ENCODE measurements at regions not wholly inside any gene's neighbourhood (a gene's known extent, or its start where the extent isn't known, plus 50 kb on each side); places are given as distances from the start of the nearest gene placed in this dataset.
A peak's percentile ranks its signal among the peaks of the same experiment; 100 is the strongest.

- Histone ChIP-seq H3K27ac (ENCODE audit: low read depth in 2 of 2, low read length in 2 of 2) (no peak overlapping the region), H3K36me3 (ENCODE audit: control insufficient read depth in 2 of 3, insufficient read depth in 3 of 3, low read length in 3 of 3) (no peaks in the 10 kb centered on the region), H3K4me3 (ENCODE audit: low read length in 3 of 3) (no peak overlapping the region), H3K27me3 (ENCODE audit: control insufficient read depth, insufficient read depth, low read length) (no peaks in the 10 kb centered on the region), H3K9ac (ENCODE audit: low read length in 3 of 3) (no peak overlapping the region), H3K9me3 (ENCODE audit: control insufficient read depth in 2 of 3, insufficient read depth in 1 of 3, low read length in 3 of 3) (no peaks in the 10 kb centered on the region), H3K4me1 (ENCODE audit: control insufficient read depth in 2 of 3, insufficient read depth in 2 of 3, low read depth in 1 of 3, low read length in 3 of 3) (no peaks in the 10 kb centered on the region)
- intact Hi-C loops (cut with DNase I), result no loop called here
- TF ChIP-seq CTCF (IDR thresholded peaks at IDR 0.05; ENCODE audit: borderline replicate concordance, extremely low read depth, insufficient read depth), result no peak
- DNase-seq, result peak in 4 of 5 donors; percentile 22 to 65 (median 44)
- FAIRE-seq, result no peak
Observed at GRCh38 chr2:163207693-163208370, 369.3 kb upstream of the KCNH7 start.

DNA sequence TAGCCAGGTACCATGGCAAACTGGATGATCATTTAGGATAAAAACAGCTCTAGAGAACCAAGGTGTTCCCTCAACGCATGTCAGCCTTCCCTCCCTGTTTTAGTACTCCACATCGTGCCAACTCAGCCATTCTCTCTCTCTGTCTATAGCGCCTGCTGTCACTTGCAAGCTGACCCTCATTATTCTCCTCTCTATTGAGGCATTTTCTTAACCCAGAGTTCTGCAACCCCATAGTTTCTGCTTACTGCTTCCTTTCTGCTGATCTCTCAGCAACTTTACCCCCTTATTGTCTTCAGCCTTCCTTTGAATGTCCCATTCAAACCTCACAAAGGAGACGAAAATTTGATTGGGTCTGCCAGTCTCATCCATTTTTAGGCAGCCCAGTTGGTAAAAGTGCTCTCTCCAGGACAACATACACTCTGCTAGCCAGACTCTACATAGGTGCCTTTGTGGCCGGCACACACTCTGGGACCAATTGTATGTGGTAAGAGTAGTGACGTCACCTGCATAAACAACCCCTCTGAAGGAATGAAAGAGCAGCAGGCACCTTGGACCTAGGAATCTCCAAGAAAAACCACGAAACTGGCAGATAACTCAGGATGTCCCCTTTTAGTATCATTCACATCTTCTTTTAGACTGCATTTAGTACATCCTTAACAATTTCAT, 367.2 kb upstream of the KCNH7 start:
- TF ChIP-seq CTCF (IDR thresholded peaks at IDR 0.05; ENCODE audit: borderline replicate concordance, extremely low read depth, insufficient read depth), result no peak
- Histone ChIP-seq H3K9ac (ENCODE audit: low read length in 3 of 3) (no peak overlapping the region), H3K9me3 (ENCODE audit: control insufficient read depth in 2 of 3, insufficient read depth in 1 of 3, low read length in 3 of 3) (no peaks in the 10 kb centered on the region), H3K4me1 (ENCODE audit: control insufficient read depth in 2 of 3, insufficient read depth in 2 of 3, low read depth in 1 of 3, low read length in 3 of 3) (no peaks in the 10 kb centered on the region), H3K36me3 (ENCODE audit: control insufficient read depth in 2 of 3, insufficient read depth in 3 of 3, low read length in 3 of 3) (no peaks in the 10 kb centered on the region), H3K27ac (ENCODE audit: low read depth in 2 of 2, low read length in 2 of 2) (no peak overlapping the region), H3K27me3 (ENCODE audit: control insufficient read depth, insufficient read depth, low read length) (no peaks in the 10 kb centered on the region), H3K4me3 (ENCODE audit: low read length in 3 of 3) (no peak overlapping the region)
- DNase-seq, result no peak
- intact Hi-C loops (cut with DNase I), result no loop called here
- FAIRE-seq, result no peak

GRCh38 chr2:163200741-163201140, 362.2 kb upstream of the KCNH7 start:
- Histone ChIP-seq H3K4me3 (ENCODE audit: low read length in 3 of 3) (no peak overlapping the region), H3K27ac (ENCODE audit: low read depth in 2 of 2, low read length in 2 of 2) (no peak overlapping the region), H3K9ac (ENCODE audit: low read length in 3 of 3) (no peak overlapping the region), H3K36me3 (ENCODE audit: control insufficient read depth in 2 of 3, insufficient read depth in 3 of 3, low read length in 3 of 3) (no peaks in the 10 kb centered on the region), H3K4me1 (ENCODE audit: control insufficient read depth in 2 of 3, insufficient read depth in 2 of 3, low read depth in 1 of 3, low read length in 3 of 3) (no peaks in the 10 kb centered on the region), H3K9me3 (ENCODE audit: control insufficient read depth in 2 of 3, insufficient read depth in 1 of 3, low read length in 3 of 3) (no peaks in the 10 kb centered on the region), H3K27me3 (ENCODE audit: control insufficient read depth, insufficient read depth, low read length) (no peaks in the 10 kb centered on the region)
- FAIRE-seq (no peak), DNase-seq (no peak)
- intact Hi-C loops (cut with DNase I), result no loop called here
- no peak for TF ChIP-seq CTCF (IDR thresholded peaks at IDR 0.05; ENCODE audit: borderline replicate concordance, extremely low read depth, insufficient read depth)
